Suprapubic skin (tissue), 4 donors: ENCODE measurements at regions not wholly inside any gene's neighbourhood (a gene's known extent, or its start where the extent isn't known, plus 50 kb on each side); places are given as distances from the start of the nearest gene placed in this dataset.

ENCODE experiments used
- EP300 ChIP-seq: sonication (generic); formaldehyde crosslinking; IDR thresholded peaks from one replicate; pipeline ENCODE4 v1.6.1; 2017; ENCODE audit warnings: antibody characterized with exemption
- POLR2A ChIP-seq, 2 donors: fragments of 450-650 bp; IDR thresholded peaks; one replicate each; pipeline ENCODE4 v1.6.1; 2017; ENCODE audit warnings: antibody characterized with exemption in 2 of 2, mild to moderate bottlenecking in 2 of 2, moderate library complexity in 2 of 2
- POLR2AphosphoS5 ChIP-seq, 3 donors: sonication (generic); formaldehyde crosslinking; IDR thresholded peaks; one replicate each; pipeline ENCODE4 v1.6.1; 2017; ENCODE audit warnings: antibody characterized with exemption in 3 of 3
- TF ChIP-seq, protein P1 (sequence below), 2 donors: fragments of 200-600 bp in 1 of 2; fragments of 450-650 bp in 1 of 2; sonication (generic) in 1 of 2; IDR thresholded peaks; one replicate each; pipeline ENCODE4 v1.5.1; 2016 to 2019; ENCODE audit warnings: antibody characterized with exemption in 2 of 2, mild to moderate bottlenecking in 1 of 2, moderate library complexity in 1 of 2

DNA sequence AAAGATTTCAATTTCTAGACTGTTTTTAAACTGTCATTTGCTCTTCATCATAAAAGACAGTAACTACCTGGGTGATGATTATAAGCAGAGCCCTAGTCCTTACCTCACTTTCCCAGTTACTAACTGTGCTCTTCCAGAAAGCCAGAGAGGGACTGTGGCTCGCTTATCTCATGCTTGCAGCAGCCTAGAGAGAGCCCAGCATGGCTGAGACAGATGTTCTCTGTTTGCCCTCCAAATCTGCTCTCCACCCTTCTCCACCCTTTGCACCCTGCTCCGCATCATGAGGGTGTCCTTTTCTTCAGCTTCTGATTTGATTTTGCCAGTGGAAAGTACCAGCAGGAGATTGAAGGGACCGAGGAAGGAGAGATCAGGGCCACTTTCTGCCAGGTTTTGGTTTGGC is 61.2 kb upstream of the SELENOP start:
- TF ChIP-seq, protein P1, sequence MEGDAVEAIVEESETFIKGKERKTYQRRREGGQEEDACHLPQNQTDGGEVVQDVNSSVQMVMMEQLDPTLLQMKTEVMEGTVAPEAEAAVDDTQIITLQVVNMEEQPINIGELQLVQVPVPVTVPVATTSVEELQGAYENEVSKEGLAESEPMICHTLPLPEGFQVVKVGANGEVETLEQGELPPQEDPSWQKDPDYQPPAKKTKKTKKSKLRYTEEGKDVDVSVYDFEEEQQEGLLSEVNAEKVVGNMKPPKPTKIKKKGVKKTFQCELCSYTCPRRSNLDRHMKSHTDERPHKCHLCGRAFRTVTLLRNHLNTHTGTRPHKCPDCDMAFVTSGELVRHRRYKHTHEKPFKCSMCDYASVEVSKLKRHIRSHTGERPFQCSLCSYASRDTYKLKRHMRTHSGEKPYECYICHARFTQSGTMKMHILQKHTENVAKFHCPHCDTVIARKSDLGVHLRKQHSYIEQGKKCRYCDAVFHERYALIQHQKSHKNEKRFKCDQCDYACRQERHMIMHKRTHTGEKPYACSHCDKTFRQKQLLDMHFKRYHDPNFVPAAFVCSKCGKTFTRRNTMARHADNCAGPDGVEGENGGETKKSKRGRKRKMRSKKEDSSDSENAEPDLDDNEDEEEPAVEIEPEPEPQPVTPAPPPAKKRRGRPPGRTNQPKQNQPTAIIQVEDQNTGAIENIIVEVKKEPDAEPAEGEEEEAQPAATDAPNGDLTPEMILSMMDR (IDR thresholded peaks at IDR 0.05), result no peak
- no peak for TF ChIP-seq POLR2A (IDR thresholded peaks at IDR 0.05)
- no peak for TF ChIP-seq EP300
- no peak for TF ChIP-seq POLR2AphosphoS5 (IDR thresholded peaks at IDR 0.05)
